GM21529 (cell line): ENCODE measurements at regions not wholly inside any gene's neighbourhood (a gene's known extent, or its start where the extent isn't known, plus 50 kb on each side); places are given as distances from the start of the nearest gene placed in this dataset.
"Not testable (repeated sequence)": the region's sequence is repeated elsewhere in the genome, so short reads cannot be mapped to it uniquely, and the experiment has no call there.

ENCODE experiments used
- ATAC-seq: cut with Tn5 transposase; IDR thresholded peaks from one replicate; pipeline ENCODE4 v1.9.1; 2021; ENCODE audit not compliant: unreplicated experiment

DNA sequence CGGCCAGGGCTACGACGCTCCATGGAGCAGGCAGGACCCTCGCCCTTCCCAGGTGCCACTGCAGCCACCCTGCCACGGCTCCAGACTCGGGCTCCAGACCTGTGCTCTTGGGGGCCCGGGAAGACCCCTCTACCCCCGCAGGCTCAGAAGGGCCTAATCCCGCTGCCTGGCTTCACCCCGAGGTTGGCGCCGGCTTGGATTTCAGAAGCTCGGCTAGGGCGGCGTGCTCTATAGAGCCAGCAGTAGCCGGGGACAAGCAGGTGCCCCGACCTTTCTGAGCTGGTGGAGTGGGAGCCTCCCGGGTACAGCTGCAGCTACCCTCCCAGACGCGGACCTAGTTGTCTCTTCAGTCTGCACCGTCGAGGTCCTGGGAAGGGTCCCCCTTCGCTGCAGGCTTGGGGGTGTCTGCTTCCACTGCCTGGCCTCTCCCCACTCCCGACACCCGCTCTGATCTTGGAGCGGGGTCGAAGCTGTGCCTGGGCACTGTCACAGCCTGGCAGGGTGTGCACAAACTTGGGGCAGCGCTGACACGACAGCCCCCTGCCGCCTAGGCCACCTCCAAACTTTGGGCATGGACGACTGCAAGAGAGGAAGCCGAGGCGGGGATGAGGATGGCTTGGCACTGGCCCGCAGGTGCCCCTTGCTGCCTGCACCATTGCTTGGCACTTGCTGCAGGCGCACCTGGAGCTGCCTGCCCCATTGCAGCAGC lies 1366.1 kb upstream of the CDH9 start:
- ATAC-seq: no peak

DNA sequence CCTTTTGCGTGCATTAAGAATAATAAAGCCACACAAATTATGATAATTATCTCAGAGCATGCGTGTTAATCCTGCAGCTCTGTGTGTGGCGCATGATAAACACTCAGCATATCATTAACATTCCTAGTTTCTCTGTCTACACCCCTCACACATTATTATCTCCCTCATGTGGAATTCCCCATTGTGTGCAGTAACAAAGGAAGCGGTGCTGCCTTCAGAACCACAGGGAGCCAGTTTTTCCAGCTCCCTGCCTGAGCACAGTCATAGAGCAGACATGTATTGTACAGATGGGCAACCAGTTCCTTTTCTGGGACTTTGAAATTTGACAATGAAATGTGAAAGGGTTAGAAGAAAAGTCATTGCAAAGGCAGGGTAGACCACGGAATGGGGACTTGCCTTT lies 1365.5 kb upstream of the CDH9 start:
- no peak for ATAC-seq

DNA sequence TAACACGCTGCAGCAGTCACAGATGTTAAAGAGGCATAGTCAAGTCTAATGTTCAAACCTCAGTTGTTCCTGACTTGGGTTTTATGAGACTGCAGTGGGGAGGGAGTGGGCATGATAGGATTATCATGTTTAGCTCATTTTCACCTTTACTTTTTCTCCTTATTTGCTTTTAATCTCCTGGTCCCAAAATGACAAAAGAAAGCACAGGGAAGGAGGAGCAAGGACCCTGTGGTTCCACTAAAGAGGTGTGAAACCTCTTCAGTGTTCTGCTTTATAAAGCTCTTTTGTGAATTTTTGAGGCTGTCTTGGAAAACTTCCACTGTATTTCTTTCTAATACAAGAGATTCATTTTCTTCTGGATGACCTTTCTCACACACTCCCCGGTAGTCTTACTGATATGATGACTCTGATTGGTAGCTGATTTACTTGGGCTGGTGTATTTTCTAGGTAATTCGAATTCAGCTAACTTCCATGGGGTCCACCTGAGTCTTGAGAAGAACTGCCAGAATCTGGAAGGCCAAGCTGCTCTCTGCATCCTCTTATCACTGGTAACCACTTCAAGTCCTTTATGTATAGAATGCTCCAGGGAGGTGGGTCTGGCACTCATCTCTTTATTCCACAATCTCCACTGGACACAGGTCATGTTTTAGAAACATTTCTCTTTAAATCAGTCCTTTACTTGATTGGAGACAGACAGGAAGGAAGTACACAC lies 1364.4 kb upstream of the CDH9 start:
- ATAC-seq: no peak

DNA sequence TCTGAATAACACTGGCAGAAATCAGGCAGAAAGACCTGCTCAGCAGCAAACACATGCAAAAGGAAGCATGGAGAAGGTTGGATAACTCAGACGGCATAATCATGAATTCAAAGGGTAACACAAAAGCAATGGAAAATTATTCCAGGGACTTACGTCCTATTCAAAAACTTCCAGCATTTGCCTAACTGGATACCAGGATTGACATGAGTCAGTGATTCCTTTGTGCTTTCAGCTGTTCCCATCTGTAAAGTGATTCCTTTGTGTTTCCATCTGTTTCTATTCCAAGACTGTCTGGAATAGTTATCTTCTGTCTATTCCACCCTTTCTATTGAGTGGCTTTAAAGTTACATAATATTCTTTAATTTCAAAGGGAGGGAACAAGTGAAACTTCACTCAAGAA lies 1361.7 kb upstream of the CDH9 start:
- no peak for ATAC-seq

DNA sequence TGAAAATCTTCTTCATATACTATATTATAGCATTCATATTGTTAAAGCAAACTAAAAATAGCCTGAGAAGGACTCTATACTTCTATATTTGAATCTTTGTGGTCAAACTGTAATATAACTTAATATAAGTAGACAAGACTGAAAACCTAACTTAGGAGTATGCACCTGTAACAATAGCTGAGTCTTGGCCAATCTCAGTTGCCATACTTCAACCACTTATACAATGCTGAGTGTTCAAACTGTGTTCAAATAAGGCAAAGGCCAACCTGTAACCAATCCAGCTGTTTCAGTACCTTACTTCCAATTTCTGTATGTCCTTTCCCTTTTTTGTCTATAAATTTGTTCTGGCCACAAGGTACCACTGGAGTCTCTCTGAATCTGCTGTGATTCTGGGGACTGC lies 1360.8 kb upstream of the CDH9 start:
- no peak for ATAC-seq

DNA sequence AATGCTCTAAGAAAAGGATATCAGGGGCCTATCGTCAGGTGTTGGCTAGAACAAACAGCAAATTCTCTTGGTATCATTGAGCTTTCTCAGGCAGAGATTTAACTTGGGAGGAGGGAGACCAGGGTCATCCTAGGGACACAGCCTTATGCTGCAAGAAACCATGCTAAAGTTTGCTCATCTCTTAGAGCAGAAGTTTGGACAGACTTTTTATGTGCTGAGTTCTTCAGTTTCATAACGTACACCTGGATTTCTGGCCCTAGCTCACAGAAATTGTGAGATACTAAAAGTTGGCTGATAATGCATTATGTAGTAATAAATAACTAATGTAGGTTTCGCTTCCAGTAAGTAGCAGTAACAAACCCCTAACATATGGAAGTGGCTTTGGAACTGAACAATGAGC lies 1359.8 kb upstream of the CDH9 start:
- no peak for ATAC-seq

DNA sequence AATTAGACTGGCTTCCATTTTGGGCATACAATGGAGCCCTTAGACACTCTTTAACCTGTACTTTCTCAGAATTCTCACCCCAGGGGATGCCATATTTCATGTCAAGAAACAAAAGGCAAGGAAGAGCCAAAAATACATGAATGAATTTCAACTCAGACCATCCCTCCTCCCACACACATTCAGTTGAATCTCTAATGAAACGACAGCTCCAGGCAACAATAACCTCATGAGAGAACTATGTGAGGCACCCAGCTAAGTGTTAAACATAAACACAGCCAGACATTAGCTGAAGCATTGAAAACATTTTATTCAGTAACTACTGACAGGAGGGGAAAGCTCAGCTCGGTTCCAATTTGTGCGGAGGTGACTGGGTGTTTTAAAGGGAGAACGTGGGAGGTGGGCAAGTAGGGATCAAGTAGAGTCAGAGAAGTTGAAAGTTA lies 1359.1 kb upstream of the CDH9 start:
- ATAC-seq: no peak

DNA sequence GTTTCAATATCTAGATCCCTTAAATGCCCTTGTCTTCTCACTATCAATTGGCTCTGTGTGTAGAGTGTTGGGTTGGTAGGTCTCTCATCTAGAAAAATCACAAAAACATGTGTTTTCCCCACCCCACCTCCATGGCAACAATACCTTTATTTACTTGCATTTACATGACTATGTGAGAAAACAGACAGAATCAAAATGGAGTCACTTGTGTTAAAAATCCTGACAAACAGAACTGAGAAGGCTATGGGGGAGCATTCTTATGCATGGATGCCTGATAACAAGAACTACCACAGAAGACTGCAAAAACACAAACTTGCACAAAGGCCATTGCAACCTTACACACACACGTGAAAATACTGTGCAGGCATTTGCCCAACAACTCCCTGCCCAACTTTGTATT lies 1352.9 kb upstream of the CDH9 start:
- ATAC-seq: no peak

DNA sequence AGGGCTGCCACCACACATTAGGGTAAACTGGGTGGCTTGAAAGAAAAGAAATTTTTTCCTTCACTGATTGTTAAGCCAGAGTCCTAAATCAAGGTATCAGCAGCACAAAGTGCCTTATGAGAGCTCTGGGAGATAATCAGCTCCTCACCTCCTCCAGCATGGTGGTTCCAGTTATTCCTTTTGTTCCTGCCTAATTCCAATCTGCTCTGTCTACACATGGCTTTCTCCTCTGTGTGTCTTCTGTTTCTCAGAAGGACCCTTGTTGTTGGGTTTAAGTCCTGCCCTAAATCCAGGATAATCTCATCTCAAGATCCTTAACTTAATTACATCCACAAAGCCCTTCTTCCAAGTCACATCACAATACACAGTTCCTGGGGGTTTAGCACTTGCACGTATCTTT lies 1352.0 kb upstream of the CDH9 start:
- no peak for ATAC-seq

DNA sequence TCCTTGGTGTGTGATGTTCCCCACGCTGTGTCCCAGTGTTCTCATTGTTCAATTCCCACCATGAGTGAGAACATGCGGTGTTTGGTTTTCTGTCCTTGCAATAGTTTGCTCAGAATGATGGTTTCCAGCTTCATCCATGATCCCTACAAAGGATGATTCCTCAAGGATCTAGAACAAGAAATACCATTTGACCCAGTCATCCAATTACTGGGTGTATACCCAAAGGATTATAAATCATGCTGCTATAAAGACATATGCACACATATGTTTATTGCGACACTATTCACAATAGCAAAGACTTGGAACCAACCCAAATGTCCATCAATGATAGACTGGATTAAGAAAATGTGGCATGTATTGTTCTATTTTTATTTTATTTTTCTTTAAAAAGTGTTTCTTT lies 1351.3 kb upstream of the CDH9 start:
- not testable (repeated sequence) for ATAC-seq

DNA sequence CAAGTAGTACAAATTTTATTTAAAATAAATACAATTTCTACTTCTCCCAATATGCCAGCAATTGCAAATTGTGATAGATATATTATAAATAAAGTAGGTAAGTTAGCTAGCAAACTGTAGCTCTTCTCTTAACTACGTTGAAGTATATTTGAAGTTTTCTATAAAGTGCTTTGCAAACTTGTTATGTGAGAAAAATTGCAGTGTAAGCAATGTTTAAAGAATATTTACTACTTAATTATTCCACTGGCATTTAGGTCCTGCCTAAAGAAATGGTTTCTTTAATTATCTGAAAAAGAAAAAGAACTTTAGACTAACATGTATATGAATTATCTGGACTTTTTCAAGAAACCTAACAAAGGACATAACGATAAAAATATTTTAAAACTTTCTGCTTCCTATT lies 1350.0 kb upstream of the CDH9 start:
- ATAC-seq: no peak

DNA sequence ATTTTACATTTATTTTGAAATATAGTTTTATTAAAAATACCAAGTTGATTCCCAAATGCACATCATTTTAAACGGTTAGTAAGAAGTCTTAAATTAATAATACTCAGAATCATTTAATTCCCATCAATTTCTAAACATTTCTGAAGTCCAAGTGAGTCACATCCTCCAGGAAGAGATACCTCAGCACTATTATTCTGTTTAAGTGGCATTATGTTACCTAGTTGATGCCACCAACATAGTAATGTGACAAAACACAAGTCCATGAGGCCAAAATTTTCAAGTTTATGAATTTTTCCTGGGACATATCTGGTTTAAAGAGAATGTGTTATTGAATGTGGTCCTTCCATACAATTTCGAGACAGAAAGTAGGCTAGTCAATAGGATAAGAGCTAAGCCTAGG lies 1348.3 kb upstream of the CDH9 start:
- ATAC-seq: no peak

DNA sequence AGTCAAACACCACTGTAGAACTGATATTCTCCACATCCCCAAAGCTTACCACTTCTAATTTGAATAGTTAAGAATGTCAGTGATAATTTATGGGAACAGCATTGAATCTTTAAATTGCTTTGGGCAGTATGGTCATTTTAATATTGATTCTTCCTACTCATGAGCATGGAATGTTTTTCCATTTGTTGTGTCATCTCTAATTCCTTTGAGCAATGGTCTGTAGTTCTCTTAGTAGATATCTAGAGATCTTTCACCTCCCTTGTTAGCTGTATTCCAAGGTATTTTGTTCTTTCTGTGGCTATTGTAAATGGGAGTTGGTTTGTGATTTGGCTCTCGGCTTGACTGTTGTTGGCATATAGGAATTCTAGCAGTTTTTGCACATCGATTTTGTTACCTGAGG lies 1341.8 kb upstream of the CDH9 start:
- no peak for ATAC-seq

DNA sequence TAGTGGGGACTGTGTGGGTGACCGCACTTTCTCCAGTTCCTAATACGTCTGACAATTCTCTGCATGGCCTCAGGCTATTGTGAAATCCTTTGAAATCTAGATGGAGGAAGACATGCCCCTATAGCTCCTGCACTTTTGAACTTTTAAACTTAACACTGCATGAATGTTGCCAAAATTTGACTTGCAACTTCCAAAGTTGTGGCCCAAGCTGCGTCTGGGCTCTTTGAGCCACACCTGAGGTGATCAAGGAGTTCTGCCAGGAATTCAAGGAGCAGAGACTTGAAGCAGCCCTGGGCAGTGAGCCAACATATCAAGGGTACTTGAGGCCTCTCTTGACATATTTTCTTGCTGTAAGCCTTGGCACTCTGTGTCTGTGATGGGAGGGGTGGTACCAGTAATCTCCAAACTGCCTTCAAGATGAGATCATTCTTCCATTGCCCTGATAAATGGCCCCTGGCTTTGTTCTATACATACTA lies 1336.1 kb upstream of the CDH9 start:
- ATAC-seq: no peak

DNA sequence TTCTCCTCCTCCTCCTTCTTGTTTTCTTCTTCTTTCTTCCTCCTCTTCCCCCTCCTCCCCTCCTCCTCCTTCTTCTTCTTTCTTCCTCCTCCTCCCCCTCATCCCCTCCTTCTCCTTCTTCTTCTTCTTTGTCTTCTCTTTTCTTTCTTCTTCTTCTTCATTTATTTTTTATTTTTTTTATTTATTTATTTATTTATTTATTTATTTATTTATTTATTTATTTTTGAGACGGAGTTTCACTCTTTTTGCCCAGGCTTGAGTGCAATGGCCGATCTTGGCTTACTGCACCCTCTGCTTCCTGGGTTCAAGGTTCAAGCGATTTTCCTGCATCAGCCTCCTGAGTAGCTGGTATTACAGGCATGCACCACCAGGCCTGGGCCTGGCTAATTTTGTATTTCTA lies 1332.5 kb upstream of the CDH9 start:
- ATAC-seq: no peak

DNA sequence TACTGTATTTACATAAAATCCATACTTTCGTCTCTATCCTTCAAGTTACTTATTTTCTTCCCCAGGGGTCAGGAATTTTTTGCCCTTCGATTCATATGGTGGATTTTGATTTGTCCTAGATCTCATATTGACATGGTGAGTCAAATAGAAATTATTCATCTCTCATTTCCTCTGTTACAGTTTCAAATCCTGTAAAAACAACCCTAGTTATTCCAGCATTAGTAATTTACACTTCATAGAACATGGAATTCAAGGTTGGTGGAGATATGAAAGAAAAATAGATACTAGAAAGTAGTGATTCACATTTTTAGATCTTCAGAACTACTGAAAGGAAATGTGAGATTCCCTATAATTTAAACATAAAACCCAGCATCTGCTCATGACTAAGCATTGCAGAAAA lies 1331.0 kb upstream of the CDH9 start:
- no peak for ATAC-seq

DNA sequence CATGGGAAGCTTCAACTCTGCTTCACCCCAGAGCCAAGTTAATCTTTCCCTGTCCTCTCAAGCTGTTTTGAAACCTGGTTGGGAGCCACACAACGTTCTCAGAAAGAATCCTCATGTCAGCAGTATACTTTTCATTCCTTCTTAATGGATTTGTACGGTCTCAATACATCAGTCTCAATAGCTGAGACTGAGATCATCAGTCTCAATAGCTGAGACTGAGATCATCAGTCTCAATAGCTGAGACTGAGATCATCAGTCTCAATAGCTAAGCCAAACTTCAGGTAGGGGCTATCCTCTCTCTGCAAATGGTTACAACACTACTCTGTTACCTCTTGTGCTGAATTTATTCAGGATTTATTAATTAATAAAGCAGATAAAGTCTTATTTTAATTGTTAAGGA lies 1317.4 kb upstream of the CDH9 start:
- ATAC-seq: no peak

DNA sequence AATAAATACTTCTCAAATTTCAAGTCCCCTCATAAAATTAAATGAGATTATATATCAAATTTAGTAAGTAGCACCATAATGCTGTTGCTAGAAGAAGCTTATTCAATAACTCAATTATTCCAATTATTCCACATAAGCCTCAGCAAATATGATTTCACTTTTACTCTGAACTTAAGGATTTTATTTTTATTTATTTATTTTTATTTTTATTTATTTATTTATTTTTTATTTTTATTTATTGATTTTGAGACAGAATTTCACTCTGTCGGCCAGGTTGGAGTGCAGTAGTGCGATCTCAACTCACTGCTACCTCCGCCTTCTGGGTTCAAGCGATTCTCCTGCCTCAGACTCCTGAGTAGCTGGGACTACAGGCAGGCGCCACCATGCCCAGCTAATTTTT lies 1308.3 kb upstream of the CDH9 start:
- ATAC-seq: no peak

DNA sequence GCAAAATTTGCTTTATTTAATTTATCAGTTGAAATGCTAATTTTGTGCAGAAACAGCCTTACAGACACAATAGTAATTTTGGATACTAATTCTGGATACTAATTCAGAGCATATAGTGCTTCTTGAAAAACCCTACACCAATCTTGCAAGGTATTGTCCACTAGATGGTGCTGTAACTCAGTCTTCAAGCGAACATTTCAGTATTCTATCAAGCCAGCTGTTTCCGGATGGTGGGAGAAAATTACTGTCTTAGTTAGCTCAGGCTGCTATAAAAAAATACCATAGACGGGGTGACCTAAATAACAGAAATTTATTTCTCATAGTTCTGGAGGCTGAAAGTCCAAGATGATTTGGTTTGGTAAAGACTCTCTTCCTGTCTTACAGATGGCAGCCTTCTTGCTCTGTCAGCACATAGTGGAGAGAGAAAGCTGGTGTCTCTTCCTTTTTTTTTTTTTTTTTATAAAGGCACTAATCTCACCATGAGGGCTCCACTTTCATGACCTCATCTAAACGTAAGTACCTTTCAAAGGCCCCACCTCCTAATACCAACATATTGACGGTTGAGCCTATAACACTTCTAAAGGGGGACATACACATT lies 1306.5 kb upstream of the CDH9 start:
- ATAC-seq: no peak

DNA sequence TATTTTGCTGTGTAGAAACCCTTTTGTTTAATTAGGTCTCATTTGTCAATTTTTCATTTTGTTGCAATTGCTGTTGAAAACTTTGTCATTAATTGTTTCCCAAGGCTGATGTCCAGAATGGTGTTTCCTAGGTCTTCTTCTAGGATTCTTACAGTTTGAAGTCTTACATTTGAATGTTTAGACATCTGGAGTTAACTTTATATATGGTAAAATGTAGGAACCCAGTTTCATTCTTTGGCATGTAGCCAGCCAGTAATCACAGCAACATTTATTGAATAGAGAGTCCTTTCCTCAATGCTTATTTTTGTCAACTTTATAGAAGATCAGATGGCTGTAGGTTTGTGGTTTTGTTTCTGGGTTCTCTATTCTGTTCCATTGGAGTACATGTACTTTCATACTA lies 1290.8 kb upstream of the CDH9 start:
- ATAC-seq: no peak

DNA sequence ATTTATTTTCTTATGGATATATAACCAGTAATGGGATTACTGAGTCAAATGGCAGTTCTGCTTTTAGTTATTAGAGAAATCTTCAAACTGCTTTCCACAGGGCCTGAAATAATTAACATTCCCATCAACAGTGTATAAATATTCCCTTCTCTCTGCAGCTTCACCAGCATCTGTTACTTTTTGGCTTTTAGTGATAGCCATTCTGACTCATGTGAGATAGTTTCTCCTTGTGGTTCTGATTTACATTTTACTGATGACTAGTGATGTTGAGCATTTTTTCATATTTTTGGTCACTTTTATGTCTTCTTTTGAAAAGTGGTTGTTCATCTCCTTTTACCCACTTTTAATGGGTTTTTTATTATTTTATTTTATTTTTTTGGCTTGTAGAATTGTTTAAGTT lies 1290.3 kb upstream of the CDH9 start:
- no peak for ATAC-seq

DNA sequence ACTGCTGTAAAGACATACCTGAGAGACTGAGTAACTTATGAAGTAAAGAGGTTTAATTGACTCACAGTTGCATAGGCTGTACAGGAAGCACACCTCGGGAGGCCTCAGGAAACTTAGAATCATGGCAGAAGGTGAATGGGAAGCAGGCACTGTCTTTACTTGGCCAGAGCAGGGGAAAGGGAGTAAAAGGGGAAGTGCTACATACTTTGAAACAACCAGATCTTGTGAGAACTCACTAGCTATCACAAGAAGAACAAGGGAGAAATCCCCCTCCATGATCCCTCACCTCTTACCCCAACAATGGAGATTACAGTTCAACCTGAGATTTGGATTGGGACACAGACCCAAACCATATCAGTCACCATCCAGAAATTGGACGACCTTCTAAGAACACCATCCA lies 1285.8 kb upstream of the CDH9 start:
- no peak for ATAC-seq
